GM19463 (cell line): ENCODE measurements at regions not wholly inside any gene's neighbourhood (a gene's known extent, or its start where the extent isn't known, plus 50 kb on each side); places are given as distances from the start of the nearest gene placed in this dataset.
A peak's percentile ranks its signal among the peaks of the same experiment; 100 is the strongest.
"Not testable (repeated sequence)": the region's sequence is repeated elsewhere in the genome, so short reads cannot be mapped to it uniquely, and the experiment has no call there.

Experiments used
- ATAC-seq: cut with Tn5 transposase; IDR thresholded peaks from one replicate; pipeline ENCODE4 v1.9.1; 2021; ENCODE audit warnings: mild to moderate bottlenecking, moderate library complexity; ENCODE audit not compliant: unreplicated experiment

DNA sequence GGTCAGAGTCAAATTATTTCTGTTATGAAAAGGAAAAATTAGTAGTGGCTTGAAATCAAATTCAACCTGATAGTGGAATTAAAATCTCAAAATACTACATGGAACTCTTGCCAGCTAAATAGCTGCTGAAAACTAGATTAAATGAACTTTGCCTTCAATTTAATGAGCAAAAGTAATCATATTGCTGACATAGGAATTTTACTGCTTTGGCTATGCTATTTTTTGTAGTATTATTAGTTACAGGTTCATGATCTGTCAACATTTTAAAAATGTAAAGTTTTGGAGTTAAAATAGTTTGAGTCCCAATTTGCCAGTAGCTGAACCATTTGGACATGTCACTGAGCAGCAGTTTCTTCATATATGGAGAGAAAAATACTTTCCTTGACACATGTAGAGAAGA lies 81.4 kb downstream of the RERGL start:
- ATAC-seq = no peak

DNA sequence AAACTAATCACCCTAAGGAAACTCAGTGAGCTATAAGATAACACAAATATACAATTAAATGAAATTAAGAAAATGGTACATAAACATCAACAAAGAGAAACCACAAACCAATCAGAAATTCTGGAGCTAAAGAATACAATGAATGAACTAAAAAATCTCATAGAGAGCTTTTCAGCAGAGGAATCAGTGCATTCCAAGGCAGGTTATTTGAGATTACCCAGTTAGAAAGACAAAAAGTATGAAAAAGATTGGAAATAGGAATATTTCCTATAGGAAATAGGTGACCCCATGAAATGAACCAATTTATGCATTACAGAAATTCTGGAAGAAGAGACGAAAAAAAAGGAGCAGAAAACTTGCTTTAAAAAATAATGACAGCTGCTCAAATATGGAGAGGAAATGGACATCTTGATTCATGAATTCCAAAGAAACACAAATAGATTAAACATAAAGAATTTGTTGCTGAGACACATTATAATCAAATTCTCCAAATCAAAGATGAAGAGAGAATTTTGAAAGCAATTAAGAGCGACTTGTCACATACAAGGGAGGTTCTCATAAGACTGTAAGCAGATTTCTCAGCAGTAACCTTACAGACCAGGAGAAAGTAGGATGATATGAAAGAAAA lies 90.7 kb downstream of the RERGL start:
- no peak for ATAC-seq

DNA sequence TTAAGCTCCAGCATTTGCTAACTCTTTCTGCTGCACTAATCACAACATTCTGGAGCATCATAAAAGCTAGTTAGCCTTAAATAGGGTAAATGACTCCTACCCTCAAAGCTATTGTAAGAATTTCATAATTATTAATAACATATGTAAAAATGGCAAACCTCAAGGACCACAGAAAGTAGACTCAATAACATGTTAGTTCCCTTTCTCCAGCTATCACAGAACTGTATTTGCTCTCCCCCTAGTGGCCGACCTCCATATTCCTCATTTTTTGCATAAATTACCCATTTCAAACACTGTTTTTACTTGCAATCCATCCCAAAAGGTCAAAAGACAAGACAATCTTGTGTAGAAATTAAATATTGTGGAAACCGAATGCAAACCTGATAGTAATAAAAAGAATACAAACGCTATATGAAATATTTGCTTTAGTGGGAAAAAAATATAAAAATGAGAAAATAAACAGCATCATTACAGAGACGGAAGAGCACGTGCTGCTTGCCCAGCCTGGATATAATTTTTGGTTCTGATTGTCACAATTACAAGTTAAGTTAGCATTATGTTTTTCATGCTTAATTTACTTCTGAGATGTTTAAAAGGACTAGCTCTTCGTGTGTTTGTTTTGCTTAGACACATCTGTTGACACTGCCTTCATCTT lies 97.9 kb downstream of the RERGL start:
- ATAC-seq = peak; percentile 88

DNA sequence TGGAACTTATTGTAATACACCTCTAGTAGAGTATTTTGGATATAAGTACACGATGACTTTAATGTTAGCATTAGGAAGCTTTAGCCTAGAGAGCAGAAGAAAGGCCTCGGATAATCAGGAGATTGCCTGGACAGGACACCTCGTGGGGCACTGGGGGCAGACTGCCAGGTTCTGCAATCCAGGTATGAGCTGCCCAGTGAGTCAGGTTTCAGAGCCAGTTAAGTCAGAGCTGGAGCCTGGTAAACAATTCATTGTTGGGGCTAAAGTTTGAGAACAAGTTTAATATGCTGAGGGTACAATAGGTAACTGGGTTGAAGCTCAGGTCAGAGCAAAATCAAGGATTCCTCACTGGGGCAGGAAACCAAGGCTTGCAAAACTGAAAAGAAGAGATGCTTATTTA lies 107.4 kb downstream of the RERGL start:
- no peak for ATAC-seq

DNA sequence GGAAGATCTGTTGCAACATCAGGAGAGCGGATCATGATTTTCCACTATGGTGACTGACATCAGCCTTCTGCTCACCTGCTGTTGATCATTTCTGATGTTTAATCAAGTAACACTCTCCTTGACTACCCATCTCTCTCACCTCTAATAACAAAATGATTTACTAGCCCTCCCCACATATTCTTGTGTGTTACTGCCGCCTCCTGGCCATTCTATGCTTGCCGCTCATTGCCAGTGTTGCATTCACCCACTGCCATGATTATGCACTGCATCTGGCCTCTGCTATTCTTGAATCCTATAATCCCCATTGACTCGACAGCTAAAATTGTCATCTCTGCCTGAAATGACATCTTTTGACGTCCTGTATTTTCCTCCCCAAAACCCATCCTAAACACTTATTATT lies 113.8 kb downstream of the RERGL start:
- ATAC-seq = no peak

DNA sequence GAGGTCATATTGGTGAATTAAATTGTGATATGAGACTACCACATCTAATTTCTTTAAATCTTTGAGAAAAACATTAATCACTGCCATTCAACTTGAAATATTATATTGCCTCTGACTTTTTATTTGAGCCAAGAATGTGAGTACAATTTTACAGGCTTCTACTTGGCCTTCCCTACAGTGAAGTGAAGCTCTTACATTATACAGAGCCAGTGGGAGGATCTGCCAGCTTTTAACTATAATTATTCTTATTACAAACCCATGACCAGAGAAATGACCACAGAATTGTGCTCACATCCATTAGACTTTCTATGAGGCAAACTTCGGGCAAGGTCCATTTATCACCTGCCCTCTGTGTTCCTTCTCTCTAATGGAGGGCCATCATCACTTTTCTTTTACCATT lies 114.2 kb downstream of the RERGL start:
- no peak for ATAC-seq

DNA sequence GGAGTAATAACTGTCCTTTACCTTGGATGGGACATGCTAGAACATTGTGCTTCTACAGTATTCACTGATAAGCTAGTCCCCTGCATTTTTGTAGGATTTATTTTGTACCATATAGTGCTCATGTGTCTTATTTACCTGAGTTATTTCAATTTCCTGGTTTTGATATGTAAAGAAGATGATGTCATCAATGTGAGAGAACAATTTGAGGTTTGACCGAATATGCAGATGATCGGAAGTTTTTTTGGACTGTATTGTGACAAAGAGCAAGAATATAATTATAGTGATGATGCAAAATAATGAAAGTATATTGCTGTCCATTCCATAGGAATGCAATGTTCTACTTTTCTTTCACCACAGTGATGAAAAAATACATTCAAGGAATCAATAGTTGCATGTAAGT lies 114.8 kb downstream of the RERGL start:
- no peak for ATAC-seq

DNA sequence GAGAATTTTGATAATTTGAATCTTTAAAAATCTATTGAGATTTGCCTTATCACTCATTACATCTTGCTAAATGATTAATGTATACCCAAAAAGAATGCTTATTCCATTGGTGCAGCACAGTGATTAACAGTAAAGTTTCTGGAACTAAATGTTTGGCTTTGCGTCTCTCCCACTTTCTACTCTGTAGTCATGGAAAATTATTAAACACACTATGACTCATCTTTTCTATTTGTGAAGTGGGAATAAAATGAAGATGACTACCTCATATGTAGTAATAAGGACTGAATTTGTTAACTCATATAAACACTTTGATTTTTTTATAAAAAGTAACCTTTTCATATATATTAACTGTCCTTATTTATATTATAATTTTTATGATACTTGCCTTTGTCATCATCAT lies 118.1 kb downstream of the RERGL start:
- ATAC-seq = no peak

DNA sequence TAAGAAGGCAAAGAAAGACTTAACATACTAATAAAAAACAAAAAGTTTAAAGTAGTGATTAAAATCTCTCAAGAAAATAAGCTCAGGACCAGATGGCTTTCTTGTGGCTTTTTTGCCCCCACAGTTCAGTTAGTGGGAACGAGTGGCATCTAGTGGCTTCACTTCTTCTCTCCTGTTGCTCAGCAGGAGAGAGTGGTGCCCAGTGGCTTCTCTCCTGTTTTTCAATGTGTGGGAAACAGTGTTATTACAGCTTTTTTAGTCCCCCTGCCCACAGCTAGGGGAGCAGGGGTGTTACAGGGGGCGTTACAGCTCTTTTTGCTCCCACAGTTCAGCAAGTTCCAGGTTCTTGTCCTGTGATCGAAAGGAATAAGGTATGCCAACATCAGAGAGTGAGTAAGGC lies 135.2 kb downstream of the RERGL start:
- ATAC-seq = no peak

DNA sequence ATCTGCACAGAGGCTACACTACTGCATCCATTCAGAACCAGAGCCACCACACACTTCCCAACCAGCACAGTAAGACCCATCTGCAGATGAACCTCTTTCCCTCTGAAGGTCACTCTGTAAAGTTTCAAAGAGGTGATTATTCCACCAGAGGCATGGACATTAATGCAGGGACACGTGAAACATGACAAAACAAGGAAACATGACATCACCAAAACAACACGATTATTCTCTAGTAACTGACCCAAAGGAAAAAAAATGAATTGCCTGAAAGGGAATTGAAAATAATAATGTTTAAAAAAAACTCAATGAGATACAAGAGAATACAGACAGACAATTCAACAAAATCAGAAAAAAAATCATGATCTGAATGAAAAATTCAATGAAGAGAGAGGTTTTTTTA lies 139.1 kb downstream of the RERGL start:
- no peak for ATAC-seq

DNA sequence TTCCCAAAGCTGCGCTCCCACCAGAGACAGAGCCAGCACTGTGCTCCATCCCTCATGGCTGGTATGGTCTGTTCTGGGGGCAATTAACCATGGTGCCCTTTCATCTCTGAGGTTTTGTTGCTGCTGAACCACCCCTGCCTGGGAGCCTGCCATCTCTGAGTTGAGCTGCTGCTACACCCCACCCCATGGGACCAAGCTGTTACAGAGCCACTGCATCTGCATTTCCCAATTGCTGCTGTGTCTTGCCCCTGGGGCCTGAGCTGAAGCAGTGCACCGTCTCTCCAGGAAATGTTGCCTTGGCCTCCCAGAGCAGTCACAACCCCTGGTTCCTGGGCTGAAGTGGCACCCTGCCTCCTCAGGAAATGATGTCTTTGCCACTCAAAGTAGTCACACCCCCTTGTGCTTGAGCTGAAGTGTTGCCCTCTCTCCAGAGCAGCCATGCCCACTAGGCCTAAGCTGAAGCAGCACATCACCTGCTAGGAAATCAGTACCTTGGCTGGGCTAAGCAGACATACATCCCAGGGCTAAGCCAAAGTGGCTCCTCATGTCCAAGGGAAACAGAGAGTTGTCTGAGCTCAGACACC lies 140.3 kb downstream of the RERGL start:
- ATAC-seq = no peak

DNA sequence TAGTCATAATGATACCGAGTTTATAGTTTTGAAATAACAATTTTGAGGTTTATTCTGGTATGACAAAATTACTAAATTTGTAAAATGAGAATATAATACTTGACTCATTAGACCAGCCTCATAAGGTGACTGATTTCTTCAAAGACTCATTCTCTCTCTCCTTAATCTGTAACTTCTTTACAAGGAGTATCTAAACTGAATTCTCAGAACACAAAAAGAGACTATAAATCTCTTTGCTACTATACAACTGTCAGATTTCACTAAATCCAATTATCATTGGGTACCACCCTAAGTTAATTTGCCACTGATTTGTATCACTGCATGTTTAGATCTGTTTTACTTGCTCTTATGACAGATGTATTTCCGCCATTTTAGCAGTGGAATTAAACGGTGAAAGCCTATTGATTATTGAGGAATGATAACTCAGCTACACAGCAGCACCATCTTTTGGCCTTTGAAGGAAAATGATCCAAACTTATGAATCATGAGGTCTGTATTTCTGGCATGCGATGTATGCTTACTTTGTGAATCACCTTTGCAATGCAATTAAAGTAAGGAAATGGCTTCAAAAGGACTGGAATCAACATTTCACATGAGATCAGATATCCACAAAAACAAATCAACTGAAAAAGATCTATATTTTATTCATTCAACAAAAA lies 161.2 kb downstream of the RERGL start:
- no peak for ATAC-seq

DNA sequence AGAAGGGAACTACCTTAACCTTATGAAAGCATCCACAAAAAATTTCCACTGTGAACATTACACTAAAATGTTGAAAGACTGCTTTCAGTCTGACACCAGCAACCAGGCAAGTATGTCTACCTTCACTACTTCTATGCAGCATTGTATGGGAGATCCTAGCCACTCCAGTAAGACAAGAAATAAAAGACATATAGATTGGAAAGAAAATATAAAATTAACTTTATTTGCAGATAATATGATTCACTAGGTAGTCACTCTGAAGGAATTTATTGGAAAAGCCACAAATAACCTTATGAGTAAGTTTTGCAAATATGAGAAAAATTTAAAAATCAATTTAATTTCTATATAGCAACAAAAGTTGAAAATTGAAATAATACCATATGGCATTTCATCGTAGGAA lies 172.0 kb downstream of the RERGL start:
- ATAC-seq = no peak

DNA sequence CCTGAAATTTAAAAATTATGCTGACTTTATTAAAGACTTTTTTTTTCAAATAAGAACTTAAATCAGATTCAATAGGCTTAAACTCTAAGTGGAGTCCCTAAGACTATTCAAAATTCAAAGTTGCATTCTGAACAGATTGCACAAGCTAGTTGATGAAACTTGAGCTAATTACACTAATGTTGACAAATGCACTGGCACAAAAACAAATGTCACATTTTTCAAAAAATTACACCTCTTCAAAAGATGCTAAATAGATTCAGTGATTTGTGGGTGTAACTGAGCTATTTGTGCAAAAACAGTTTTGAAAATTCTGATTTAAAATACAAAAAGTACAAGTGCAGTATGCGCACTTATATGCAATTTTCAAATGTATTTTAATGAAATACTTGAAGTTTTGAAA lies 205.4 kb downstream of the RERGL start:
- ATAC-seq = no peak

DNA sequence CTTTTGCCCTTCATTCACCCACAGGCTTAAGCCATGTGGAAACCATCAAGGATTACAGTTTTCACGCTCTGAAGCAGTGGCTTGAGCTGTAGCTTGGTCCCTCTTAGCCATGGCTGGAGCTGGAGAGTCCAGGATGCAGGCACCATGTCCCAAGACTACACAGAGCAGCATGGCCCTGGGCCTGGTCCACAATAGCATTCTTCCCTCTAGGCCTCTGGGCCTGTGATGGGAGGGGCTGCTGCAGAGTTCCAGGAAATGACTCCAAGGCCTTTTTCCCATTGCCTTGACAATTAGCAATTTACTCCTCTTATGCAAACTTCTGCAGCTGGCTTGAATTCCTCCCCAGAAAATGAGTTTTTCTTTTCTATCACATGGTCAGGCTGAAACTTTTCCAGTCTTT lies 211.3 kb downstream of the RERGL start:
- no peak for ATAC-seq

DNA sequence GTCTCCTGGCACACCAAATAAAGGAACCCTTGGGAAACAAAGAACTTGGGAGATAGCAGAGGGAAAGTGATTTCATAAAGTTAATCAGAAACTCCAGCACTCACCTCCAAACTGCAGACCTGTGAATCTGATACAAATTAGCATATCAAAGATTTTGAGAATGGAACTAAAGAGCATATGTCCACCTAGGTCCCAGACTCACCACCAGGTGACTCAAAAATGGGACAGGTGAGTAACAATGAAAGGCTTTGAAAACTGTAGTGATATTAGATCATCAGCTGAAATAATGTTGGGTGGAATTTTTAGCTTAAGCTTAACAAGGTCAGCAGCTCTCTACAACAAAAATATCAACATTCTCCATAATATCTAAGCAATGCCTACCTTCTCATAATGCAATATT lies 214.8 kb downstream of the RERGL start:
- ATAC-seq = no peak

DNA sequence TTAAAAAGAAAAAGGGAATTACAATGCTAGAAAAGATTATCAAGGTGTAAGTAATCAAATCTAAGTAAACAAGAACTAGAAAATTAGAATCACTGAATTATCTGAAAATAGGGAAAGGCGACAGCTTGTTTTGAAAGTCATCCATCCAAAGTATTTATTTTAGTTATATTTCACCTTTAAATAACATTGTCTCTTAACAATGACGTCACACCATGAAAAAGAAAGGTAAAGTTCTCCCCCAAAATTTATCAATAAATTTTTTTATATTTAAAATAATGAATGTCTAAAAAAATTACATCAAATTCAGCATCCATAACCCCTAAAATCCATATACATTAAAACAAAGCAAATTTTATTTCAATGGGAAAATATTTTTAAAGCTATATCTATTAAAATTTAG lies 223.2 kb downstream of the RERGL start:
- no peak for ATAC-seq

DNA sequence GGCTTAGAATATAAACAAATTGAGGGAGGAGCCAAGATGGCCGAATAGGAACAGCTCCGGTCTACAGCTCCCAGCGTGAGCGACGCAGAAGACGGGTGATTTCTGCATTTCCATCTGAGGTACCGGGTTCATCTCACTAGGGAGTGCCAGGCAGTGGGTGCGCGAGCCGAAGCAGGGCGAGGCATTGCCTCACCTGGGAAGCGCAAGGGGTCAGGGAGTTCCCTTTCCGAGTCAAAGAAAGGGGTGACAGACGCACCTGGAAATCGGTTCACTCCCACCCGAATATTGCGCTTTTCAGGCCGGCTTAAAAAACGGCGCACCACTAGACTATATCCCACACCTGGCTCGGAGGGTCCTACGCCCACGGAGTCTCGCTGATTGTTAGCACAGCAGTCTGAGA lies 234.4 kb downstream of the RERGL start:
- ATAC-seq = not testable (repeated sequence)

DNA sequence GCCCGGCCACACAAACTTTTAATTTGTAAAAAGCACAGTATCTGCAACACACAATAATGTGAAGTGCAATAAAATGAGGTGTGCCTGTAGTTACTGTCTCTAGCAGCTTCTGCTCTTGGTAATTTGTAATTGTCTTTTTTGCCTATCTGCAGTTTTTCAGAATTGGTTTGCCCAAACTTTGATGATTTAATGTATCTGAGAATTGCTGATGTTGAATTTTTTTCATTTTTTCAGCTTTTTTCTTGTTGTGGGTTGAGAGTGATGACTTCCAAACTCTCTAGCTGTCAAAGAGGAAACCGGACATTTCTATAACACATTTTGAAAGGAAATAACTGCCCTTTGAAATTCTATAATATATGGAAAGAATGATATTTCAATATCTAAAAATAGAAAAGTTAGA lies 236.9 kb downstream of the RERGL start:
- ATAC-seq = no peak

DNA sequence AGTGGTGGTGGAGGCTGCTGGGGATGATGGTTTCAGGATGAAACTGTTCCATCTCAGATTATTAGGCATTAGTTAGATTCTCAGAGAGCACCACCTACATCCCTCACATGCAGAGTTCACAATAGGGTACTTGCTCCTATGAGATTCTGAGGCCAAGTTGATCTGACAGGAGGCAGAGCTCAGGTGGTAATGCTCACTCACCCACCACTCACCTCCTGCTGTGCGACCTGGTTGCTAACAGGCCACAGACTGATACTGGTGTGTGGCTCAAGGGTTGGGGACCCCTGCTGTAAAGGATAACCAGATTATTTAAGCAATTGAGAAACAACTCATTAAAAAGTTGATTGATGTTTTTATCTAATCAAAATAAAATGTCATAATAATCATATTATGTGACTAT lies 248.5 kb downstream of the RERGL start:
- no peak for ATAC-seq

DNA sequence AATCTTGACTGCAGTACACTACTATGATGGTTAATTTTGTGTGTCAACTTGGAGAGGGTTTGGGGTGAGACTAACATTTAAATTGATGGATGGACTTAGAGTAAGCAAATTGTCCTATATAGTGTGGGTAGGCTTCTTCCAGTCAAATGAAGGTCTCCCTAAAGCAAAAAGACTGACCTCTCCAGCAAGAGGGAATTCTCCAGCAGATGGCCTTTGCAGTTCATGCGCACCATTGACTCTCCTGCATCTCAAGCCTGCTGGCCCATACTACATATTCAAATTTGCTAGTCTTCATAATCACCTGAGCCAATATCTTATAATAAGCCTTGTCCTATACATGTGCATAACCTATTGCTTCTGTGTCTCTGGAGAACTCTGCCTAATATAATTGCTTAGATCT lies 260.2 kb downstream of the RERGL start:
- no peak for ATAC-seq

DNA sequence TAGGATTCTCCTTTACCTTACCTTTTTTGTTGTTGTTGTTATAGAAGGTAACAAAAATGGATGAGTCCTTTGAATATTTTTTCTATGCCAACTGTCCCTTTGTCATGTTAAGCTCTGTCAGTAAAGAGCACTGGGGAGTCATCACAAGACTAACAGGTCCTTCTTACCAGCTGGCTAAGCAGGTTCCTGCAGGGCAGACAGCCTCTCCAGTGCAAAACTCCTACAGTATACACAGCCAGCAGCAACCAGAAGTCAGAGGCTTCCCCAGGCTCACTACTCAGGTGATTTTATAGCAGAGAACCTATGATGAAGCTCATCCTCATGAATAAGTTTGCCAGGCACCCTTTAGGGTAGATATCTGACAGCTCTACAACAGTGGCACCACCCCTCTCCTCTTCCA lies 271.1 kb downstream of the RERGL start:
- ATAC-seq = no peak
